ENCODE measurements at regions not wholly inside any gene's neighbourhood (a gene's known extent, or its start where the extent isn't known, plus 50 kb on each side); places are given as distances from the start of the nearest gene placed in this dataset.

DNA sequence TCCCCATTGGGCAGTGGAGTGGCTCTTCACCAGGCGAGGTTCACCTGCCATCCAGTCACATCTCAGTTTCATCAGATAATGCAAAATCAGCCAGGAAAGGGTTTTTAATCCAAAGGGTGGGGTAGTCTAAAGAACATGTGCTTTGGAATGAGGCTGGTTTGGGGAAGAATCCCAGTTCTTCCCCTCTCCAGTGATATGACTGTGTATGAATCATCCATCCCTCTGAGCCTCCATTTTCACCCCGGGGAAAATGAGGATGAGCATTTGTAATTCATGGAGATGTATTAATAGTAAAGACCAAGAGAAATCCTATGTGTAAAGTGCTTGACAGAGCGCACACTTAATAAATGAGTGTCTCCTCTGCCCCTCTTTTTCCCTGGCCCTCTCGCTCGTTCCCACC, 215.1 kb upstream of the FGGY start:
- DNase-seq: no peak
- H3K4me1 ChIP-seq (ENCODE audit: control insufficient read depth, insufficient read depth, low read length): peaks cover 9% of the 10 kb centered on the region
- no peak overlapping the region for H3K4me3 ChIP-seq (ENCODE audit: low read length)
- H3K9me3 ChIP-seq (ENCODE audit: control insufficient read depth, low read length): no peaks in the 10 kb centered on the region
- H3K27ac Mint-ChIP-seq: no peak overlapping the region
- WGBS, 2 experiments (ENCODE audit: insufficient coverage in 1 of 2, insufficient read length in 1 of 2): 86 to 87% methylated on average over 4 to 5 of the region's 5 CpGs
- H3K4me1 Mint-ChIP-seq: peaks cover 50% of the 10 kb centered on the region
- H3K36me3 ChIP-seq (ENCODE audit: control insufficient read depth, insufficient read depth, low read length): no peaks in the 10 kb centered on the region
- peaks cover 41% of the 10 kb centered on the region for H3K27me3 ChIP-seq (ENCODE audit: control insufficient read depth, insufficient read depth, low read length, poor library complexity, severe bottlenecking)
- TF ChIP-seq, protein P1, sequence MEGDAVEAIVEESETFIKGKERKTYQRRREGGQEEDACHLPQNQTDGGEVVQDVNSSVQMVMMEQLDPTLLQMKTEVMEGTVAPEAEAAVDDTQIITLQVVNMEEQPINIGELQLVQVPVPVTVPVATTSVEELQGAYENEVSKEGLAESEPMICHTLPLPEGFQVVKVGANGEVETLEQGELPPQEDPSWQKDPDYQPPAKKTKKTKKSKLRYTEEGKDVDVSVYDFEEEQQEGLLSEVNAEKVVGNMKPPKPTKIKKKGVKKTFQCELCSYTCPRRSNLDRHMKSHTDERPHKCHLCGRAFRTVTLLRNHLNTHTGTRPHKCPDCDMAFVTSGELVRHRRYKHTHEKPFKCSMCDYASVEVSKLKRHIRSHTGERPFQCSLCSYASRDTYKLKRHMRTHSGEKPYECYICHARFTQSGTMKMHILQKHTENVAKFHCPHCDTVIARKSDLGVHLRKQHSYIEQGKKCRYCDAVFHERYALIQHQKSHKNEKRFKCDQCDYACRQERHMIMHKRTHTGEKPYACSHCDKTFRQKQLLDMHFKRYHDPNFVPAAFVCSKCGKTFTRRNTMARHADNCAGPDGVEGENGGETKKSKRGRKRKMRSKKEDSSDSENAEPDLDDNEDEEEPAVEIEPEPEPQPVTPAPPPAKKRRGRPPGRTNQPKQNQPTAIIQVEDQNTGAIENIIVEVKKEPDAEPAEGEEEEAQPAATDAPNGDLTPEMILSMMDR (conservative IDR thresholded peaks at IDR 0.05): no peak
- H3K4me3 Mint-ChIP-seq: no peak overlapping the region
- no peak overlapping the region for H3K27ac ChIP-seq (ENCODE audit: low read depth, low read length)
- H3K36me3 Mint-ChIP-seq (ENCODE audit: low read depth): no peaks in the 10 kb centered on the region
- H3K9ac ChIP-seq (ENCODE audit: extremely low read depth, low read length, poor library complexity, severe bottlenecking): no peak overlapping the region
- peaks cover 47% of the 10 kb centered on the region for H3K27me3 Mint-ChIP-seq (ENCODE audit: insufficient read depth)
- H3K9me3 Mint-ChIP-seq: no peaks in the 10 kb centered on the region

DNA sequence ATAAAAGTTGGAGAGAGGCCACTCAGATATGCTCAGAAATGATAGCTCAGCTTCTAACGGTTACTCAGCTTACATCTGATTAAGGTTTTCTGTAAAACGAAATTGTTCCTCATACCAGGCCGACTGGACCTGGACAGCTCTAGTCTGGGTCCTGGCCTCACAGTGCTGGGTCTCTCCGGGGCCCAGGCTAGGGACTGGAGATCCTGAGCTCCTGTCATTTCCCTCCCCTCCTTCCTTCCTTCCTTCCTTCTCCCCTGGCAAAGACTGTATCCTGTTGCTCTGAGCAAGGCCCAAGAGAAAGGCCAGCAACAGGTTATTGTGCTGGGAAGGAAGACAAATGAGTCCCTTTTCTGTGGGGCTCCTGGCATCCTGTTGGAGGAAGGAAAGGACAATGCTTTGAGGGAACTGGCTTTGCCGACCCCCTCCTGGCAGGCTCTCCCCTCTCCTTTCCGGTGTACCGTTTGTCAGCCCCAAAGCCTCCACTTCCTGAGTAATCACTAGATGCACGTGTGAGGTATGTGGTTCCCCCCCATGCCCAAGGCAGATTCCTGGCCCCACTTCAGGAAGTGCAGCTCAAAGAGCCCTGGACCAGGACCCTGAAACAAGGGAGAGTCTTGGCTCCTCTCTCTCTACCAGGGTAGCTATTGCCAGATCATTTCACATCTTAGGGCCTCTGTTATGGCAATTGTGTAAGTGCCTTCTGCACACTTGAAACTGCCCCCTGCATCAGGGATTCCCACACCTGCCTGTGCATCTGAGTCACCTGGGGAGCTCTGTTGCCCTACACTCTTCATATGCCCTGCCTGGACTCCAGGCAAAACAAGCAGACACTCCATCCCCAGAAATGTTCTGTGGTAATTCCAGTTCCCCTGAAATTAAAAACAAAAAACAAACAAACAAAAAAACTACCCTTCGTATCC, 212.7 kb upstream of the FGGY start:
- H3K9me3 Mint-ChIP-seq: peaks cover 7% of the 10 kb centered on the region
- no peak overlapping the region for H3K4me3 Mint-ChIP-seq
- DNase-seq: peak; percentile 64

DNA sequence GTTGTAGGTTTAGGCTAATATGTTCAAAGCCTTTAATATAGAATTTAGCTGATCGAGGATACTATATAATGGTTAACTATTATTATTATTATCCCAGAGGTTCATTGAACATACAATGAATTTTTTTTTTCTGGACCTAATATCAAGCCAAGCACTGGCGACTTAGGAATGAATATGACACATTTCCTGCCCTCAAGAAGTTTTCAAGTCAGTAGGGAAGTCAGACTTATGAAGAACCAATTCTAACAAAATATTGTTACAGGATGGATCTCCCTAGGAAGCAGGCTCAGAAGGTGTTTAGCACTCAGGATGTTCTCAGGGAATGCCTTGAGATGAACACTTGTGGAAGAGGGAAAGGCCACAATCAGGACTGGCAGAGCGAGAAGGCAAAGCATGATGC, 211.8 kb upstream of the FGGY start:
- Mint-ChIP-seq H3K27me3 (ENCODE audit: insufficient read depth) (peaks cover 33% of the 10 kb centered on the region), H3K4me1 (peaks cover 19% of the 10 kb centered on the region), H3K27ac (no peak overlapping the region), H3K9me3 (peaks cover 11% of the 10 kb centered on the region), H3K4me3 (no peak overlapping the region), H3K36me3 (ENCODE audit: low read depth) (peaks cover 3% of the 10 kb centered on the region)
- Histone ChIP-seq H3K27ac (ENCODE audit: low read depth, low read length) (no peak overlapping the region), H3K4me1 (ENCODE audit: control insufficient read depth, insufficient read depth, low read length) (no peaks in the 10 kb centered on the region), H3K27me3 (ENCODE audit: control insufficient read depth, insufficient read depth, low read length, poor library complexity, severe bottlenecking) (peaks cover 26% of the 10 kb centered on the region), H3K4me3 (ENCODE audit: low read length) (no peak overlapping the region), H3K36me3 (ENCODE audit: control insufficient read depth, insufficient read depth, low read length) (no peaks in the 10 kb centered on the region), H3K9ac (ENCODE audit: extremely low read depth, low read length, poor library complexity, severe bottlenecking) (no peak overlapping the region), H3K9me3 (ENCODE audit: control insufficient read depth, low read length) (peaks cover 18% of the 10 kb centered on the region)
- TF ChIP-seq, protein P1 (conservative IDR thresholded peaks at IDR 0.05): no peak
- 95% methylated on average over 2 of the region's 3 CpGs; no CpG with 5 or more reads in 1 of the 2 experiments for whole genome bisulfite sequencing, 2 experiments (ENCODE audit: insufficient coverage in 1 of 2, insufficient read length in 1 of 2)
- no peak for DNase-seq

More for the DNA sequence above, 212.7 kb upstream of the FGGY start:
- Histone ChIP-seq H3K9ac (ENCODE audit: extremely low read depth, low read length, poor library complexity, severe bottlenecking) (no peak overlapping the region), H3K4me1 (ENCODE audit: control insufficient read depth, insufficient read depth, low read length) (peaks cover 3% of the 10 kb centered on the region), H3K27me3 (ENCODE audit: control insufficient read depth, insufficient read depth, low read length, poor library complexity, severe bottlenecking) (peaks cover 35% of the 10 kb centered on the region), H3K36me3 (ENCODE audit: control insufficient read depth, insufficient read depth, low read length) (no peaks in the 10 kb centered on the region), H3K4me3 (ENCODE audit: low read length) (no peak overlapping the region), H3K9me3 (ENCODE audit: control insufficient read depth, low read length) (peaks cover 11% of the 10 kb centered on the region), H3K27ac (ENCODE audit: low read depth, low read length) (peak overlapping the region; percentile 24)
- Mint-ChIP-seq H3K27me3 (ENCODE audit: insufficient read depth) (peaks cover 42% of the 10 kb centered on the region), H3K27ac (peak overlapping the region; percentile 48), H3K4me1 (peaks cover 25% of the 10 kb centered on the region), H3K36me3 (ENCODE audit: low read depth) (peaks cover 3% of the 10 kb centered on the region)
- TF ChIP-seq, protein P1 (conservative IDR thresholded peaks at IDR 0.05): no peak
- 41 to 77% methylated on average over 3 to 9 of the region's 9 CpGs for WGBS, 2 experiments (ENCODE audit: insufficient coverage in 1 of 2, insufficient read length in 1 of 2)

Measured in endodermal cell (in vitro differentiated cells).